ENCODE measurements at regions not wholly inside any gene's neighbourhood (a gene's known extent, or its start where the extent isn't known, plus 50 kb on each side); places are given as distances from the start of the nearest gene placed in this dataset.

DNA sequence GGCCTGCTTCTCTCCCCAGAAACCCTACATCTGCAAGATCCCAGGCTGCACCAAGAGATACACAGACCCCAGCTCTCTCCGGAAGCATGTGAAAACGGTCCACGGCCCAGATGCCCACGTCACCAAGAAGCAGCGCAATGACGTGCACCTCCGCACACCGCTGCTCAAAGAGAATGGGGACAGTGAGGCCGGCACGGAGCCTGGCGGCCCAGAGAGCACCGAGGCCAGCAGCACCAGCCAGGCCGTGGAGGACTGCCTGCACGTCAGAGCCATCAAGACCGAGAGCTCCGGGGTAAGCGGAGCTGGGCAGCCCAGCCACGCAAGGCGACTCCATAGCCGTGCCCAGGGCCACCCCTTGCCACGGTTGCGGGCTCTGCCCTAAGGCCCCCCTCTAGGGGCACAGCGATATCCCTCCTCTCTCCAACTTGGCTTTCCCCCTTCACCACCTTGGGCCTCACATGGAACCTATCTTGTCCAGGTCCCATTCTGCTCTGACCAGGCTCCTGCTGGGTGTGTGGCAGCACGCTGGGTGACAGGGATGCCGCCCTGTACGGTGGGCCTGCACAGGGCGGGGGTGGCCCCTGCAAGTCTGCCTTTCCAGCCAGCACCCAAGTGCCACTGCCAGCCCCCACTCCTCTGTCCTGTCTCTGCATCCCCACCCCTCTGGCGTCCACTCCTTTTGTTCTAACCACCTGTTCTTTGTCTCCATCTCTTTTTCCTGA, 248.9 kb downstream of the GLI2 start:
- TF ChIP-seq, protein P1, sequence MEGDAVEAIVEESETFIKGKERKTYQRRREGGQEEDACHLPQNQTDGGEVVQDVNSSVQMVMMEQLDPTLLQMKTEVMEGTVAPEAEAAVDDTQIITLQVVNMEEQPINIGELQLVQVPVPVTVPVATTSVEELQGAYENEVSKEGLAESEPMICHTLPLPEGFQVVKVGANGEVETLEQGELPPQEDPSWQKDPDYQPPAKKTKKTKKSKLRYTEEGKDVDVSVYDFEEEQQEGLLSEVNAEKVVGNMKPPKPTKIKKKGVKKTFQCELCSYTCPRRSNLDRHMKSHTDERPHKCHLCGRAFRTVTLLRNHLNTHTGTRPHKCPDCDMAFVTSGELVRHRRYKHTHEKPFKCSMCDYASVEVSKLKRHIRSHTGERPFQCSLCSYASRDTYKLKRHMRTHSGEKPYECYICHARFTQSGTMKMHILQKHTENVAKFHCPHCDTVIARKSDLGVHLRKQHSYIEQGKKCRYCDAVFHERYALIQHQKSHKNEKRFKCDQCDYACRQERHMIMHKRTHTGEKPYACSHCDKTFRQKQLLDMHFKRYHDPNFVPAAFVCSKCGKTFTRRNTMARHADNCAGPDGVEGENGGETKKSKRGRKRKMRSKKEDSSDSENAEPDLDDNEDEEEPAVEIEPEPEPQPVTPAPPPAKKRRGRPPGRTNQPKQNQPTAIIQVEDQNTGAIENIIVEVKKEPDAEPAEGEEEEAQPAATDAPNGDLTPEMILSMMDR (conservative IDR thresholded peaks at IDR 0.05): no peak
- TF ChIP-seq EZH2 (IDR thresholded peaks at IDR 0.05; ENCODE audit: low read depth): no peak
- Histone ChIP-seq H3K9me2 (ENCODE audit: insufficient read depth) (no peaks in the 10 kb centered on the region), H3K36me3 (ENCODE audit: low read depth) (no peaks in the 10 kb centered on the region), H2AFZ (no peak overlapping the region), H3K27me3 (ENCODE audit: insufficient read depth, low read depth) (peaks cover 26% of the 10 kb centered on the region; the same call in 1 of the 2 replicates), H3K27ac (no peak overlapping the region), H3K9me3 (ENCODE audit: insufficient read depth, low read depth) (no peaks in the 10 kb centered on the region), H3F3A (ENCODE audit: insufficient read depth, low read depth) (no peaks in the 10 kb centered on the region), H3K4me2 (no peak overlapping the region), H4K20me1 (ENCODE audit: insufficient read depth) (no peaks in the 10 kb centered on the region), H3K79me2 (ENCODE audit: low read depth) (no peaks in the 10 kb centered on the region), H3K4me3 (no peak overlapping the region), H3K4me1 (replicated peaks; ENCODE audit: insufficient read depth) (no peaks in the 10 kb centered on the region)
- DNase-seq: no peak
- ChIA-PET CTCF (no interaction called here), POLR2A (ENCODE audit: unreplicated experiment) (no interaction called here)
- intact Hi-C loops (cut with micrococcal nuclease; ENCODE audit: unreplicated experiment): no loop called here
- BruUV-seq (replicated peaks): no TSS peak

DNA sequence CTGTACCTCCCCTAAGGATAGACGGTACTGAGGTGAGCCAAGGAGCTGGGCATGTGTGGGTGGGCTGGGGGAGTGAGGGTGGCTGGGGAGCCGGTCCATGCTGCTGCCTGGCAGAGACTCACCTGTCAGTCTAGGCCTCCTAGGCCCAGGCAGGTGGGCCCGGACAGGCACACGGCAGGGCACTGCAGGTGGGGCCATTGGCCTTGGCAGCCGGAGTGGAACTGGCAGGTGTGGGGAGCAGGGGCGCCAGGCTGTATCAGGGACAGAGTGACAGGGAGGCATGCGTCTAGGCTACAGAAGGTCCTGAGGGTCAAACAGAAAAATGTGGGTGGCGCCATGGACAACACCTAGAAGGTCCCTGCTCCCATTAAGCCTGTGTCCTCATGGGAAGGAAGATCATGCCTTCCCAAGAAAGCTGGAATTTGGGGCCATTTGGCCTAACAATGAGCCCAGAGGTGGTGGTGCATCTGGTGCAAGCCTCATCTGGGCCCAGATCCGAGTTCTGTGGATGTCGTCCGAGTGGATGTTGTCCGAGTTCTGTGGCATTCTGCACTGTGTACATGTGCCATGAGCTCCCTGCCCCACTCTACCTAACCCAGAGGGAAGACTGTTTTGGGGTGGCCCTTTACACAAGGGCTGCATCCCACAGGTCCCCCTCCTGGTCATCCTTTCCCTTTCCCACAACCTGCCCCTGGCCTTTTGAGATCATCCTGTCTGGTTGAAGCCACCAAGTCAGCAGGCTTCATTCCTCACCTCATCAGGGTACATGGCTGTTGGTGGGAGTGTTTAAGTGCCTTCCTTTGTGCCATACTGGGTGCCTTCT, 249.7 kb downstream of the GLI2 start:
- no peak overlapping the region for H3K27ac ChIP-seq
- no peak overlapping the region for H3K4me2 ChIP-seq
- POLR2A ChIA-PET (ENCODE audit: unreplicated experiment): no interaction called here
- TF ChIP-seq, protein P1 (conservative IDR thresholded peaks at IDR 0.05): no peak
- TF ChIP-seq EZH2 (IDR thresholded peaks at IDR 0.05; ENCODE audit: low read depth): no peak
- no TSS peak for BruUV-seq (replicated peaks)
- CTCF ChIA-PET: no interaction called here
- H4K20me1 ChIP-seq (ENCODE audit: insufficient read depth): no peaks in the 10 kb centered on the region
- H3F3A ChIP-seq (ENCODE audit: insufficient read depth, low read depth): no peaks in the 10 kb centered on the region
- no peak overlapping the region for H2AFZ ChIP-seq
- no peak for DNase-seq
- H3K36me3 ChIP-seq (ENCODE audit: low read depth): no peaks in the 10 kb centered on the region
- H3K4me3 ChIP-seq: no peak overlapping the region
- no peaks in the 10 kb centered on the region for H3K9me3 ChIP-seq (ENCODE audit: insufficient read depth, low read depth)
- intact Hi-C loops (cut with micrococcal nuclease; ENCODE audit: unreplicated experiment): no loop called here
- H3K9me2 ChIP-seq (ENCODE audit: insufficient read depth): no peaks in the 10 kb centered on the region
- no peaks in the 10 kb centered on the region for H3K79me2 ChIP-seq (ENCODE audit: low read depth)
- no peaks in the 10 kb centered on the region for H3K4me1 ChIP-seq (replicated peaks; ENCODE audit: insufficient read depth)
- peaks cover 26% of the 10 kb centered on the region; the same call in 1 of the 2 replicates for H3K27me3 ChIP-seq (ENCODE audit: insufficient read depth, low read depth)

DNA sequence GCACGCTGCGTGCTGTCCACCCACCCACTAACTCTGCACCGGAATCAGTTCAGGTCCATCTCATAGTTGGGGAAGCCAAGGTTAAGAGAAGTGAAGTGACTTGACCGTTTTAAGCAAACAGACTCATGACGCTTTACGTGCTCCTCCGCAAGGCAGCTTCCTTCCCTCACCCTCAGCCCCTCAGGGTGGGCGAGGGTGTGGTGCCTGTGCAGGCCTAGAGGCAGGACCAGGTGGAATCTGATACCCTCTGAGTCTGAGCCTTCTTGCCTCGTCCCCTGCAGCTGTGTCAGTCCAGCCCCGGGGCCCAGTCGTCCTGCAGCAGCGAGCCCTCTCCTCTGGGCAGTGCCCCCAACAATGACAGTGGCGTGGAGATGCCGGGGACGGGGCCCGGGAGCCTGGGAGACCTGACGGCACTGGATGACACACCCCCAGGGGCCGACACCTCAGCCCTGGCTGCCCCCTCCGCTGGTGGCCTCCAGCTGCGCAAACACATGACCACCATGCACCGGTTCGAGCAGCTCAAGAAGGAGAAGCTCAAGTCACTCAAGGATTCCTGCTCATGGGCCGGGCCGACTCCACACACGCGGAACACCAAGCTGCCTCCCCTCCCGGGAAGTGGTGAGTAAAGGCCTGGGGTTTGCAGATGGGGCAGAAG, 250.5 kb downstream of the GLI2 start:
- POLR2A ChIA-PET (ENCODE audit: unreplicated experiment): no interaction called here
- intact Hi-C loops (cut with micrococcal nuclease; ENCODE audit: unreplicated experiment): no loop called here
- Histone ChIP-seq H3K4me3 (no peak overlapping the region), H3K36me3 (ENCODE audit: low read depth) (no peaks in the 10 kb centered on the region), H3K4me1 (replicated peaks; ENCODE audit: insufficient read depth) (no peaks in the 10 kb centered on the region), H3K4me2 (no peak overlapping the region), H2AFZ (no peak overlapping the region), H4K20me1 (ENCODE audit: insufficient read depth) (no peaks in the 10 kb centered on the region), H3K9me2 (ENCODE audit: insufficient read depth) (no peaks in the 10 kb centered on the region), H3K27me3 (ENCODE audit: insufficient read depth, low read depth) (peaks cover 24% of the 10 kb centered on the region; the same call in 1 of the 2 replicates), H3F3A (ENCODE audit: insufficient read depth, low read depth) (no peaks in the 10 kb centered on the region), H3K9me3 (ENCODE audit: insufficient read depth, low read depth) (no peaks in the 10 kb centered on the region), H3K79me2 (ENCODE audit: low read depth) (no peaks in the 10 kb centered on the region), H3K27ac (no peak overlapping the region)
- no peak for TF ChIP-seq EZH2 (IDR thresholded peaks at IDR 0.05; ENCODE audit: low read depth)
- TF ChIP-seq, protein P1 (conservative IDR thresholded peaks at IDR 0.05): no peak
- no peak for DNase-seq
- BruUV-seq (replicated peaks): no TSS peak
- CTCF ChIA-PET: no interaction called here
